ENCODE measurements at regions not wholly inside any gene's neighbourhood (a gene's known extent, or its start where the extent isn't known, plus 50 kb on each side); places are given as distances from the start of the nearest gene placed in this dataset.

DNA sequence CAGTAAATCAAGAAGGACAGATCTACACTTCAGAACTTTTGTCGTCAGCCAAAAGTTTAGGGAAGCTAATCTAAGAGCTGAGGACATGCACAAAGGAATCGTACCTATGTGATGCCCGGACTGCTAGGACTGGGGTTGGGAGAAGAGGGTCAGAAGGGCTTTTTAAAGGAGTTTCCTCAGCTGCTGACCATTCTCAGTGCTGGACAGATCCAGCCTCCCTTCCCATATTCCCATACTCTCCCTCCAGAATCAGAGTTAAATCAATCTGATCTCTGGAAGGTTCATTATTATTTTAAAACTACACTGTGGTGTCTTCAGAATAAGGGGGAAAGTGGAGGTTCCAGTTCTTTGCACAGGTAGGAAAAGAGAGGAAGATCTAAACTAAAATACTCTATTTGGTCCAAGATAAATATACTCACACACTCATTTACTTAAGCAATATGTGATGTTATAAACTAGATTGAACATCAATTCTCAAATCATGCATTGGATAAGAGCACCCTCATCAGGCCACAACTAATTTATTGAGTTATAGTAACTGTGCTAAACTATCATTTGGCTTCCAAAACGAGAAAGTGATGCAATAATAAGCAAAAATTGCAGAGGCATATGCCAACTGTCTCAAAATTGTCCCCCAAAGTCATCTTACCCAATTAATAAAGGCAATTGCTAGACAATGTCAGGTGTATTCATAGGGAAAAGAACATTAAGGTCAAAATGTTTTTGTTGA lies 124.7 kb downstream of the HNRNPD start:
- no peak for TF ChIP-seq CTCF (IDR thresholded peaks at IDR 0.05)
- no peak for ATAC-seq
- DNase-seq: no peak
- H3K36me3 ChIP-seq: no peaks in the 10 kb centered on the region
- peaks cover 0 to 3% (median 0%) of the 10 kb centered on the region in 7 donors for H3K27me3 ChIP-seq
- 44 to 71% methylated on average over 4 of the region's 4 CpGs for WGBS, 2 donors
- no peaks in the 10 kb centered on the region for H3K9me3 ChIP-seq
- no peak overlapping the region for H3K4me3 ChIP-seq
- intact Hi-C loops (cut with DNase I): no loop called here
- H3K27ac ChIP-seq: no peak overlapping the region
- no peaks in the 10 kb centered on the region for H3K4me1 ChIP-seq

DNA sequence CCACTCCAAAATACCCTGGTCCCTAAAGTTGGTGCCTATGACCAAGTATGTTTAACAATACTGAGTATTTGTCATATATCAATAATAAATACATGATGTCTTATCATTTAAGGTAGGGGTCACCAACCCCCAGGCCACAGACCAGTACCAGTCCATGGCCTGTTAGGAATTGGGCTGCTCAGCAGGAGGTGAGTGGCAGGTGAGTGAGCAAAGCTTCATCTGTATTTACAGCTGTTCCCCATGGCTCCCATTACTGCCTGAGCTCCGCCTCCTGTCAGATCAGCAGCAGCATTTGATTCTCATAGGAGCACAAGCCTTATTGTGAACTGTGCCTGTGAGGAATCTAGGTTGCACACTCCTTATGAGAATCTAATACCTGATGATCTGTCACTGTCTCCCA lies 126.2 kb downstream of the HNRNPD start:
- H3K9me3 ChIP-seq: no peaks in the 10 kb centered on the region
- peaks cover 0 to 3% (median 0%) of the 10 kb centered on the region in 7 donors for H3K27me3 ChIP-seq
- H3K36me3 ChIP-seq: no peaks in the 10 kb centered on the region
- intact Hi-C loops (cut with DNase I): no loop called here
- 97 to 100% methylated on average over 1 of the region's 1 CpG for WGBS, 2 donors
- no peak overlapping the region for H3K4me3 ChIP-seq
- no peak for DNase-seq
- TF ChIP-seq CTCF (IDR thresholded peaks at IDR 0.05): no peak
- H3K27ac ChIP-seq: no peak overlapping the region
- ATAC-seq: no peak
- H3K4me1 ChIP-seq: no peaks in the 10 kb centered on the region

GRCh38 chr4:82247171-82247570 lies 126.6 kb downstream of the HNRNPD start:
- intact Hi-C loops (cut with DNase I): no loop called here
- DNase-seq (no peak), ATAC-seq (no peak)
- Histone ChIP-seq H3K27me3 (peaks cover 0 to 3% (median 0%) of the 10 kb centered on the region in 7 donors), H3K9me3 (no peaks in the 10 kb centered on the region), H3K27ac (no peak overlapping the region), H3K36me3 (no peaks in the 10 kb centered on the region), H3K4me1 (no peaks in the 10 kb centered on the region), H3K4me3 (no peak overlapping the region)
- WGBS, 2 donors: 47 to 48% methylated on average over 3 of the region's 3 CpGs
- no peak for TF ChIP-seq CTCF (IDR thresholded peaks at IDR 0.05)

DNA sequence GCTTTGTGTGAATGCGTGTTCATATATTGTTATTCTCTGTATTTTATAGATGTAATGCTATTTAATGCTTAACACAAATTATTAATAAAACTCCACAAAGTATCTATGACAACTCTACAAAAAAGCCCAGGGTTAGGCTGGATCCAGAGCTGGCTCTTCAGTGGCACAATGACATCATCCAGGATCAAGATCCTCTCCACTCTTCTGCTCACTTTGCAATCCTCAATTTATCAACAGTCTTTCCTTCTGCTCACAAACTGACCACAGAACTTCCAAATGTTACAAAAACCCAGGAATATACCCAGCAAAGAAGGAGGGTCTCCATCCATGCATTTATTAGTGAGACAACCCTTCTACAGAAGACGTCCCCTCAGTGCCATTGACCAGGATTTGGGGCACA lies 132.3 kb downstream of the HNRNPD start:
- H3K36me3 ChIP-seq: no peaks in the 10 kb centered on the region
- H3K9me3 ChIP-seq: peaks cover 0 to 4% (median 0%) of the 10 kb centered on the region in 11 donors
- no peak overlapping the region for H3K4me3 ChIP-seq
- H3K27ac ChIP-seq: no peak overlapping the region
- intact Hi-C loops (cut with DNase I): no loop called here
- WGBS, 2 donors: 84 to 91% methylated on average over 2 of the region's 2 CpGs
- TF ChIP-seq CTCF (IDR thresholded peaks at IDR 0.05): no peak
- DNase-seq: no peak
- ATAC-seq: no peak
- H3K27me3 ChIP-seq: peaks cover 0 to 3% (median 0%) of the 10 kb centered on the region in 7 donors
- H3K4me1 ChIP-seq: no peaks in the 10 kb centered on the region

Measured in heart right ventricle (tissue), 16 donors.